Osteocyte (in vitro differentiated cells): ENCODE measurements at regions not wholly inside any gene's neighbourhood (a gene's known extent, or its start where the extent isn't known, plus 50 kb on each side); places are given as distances from the start of the nearest gene placed in this dataset.

ENCODE experiments used
- DNase-seq: peaks from one replicate; pipeline ENCODE4 v3.0.0; 2021; ENCODE audit warnings: mixed read lengths; ENCODE audit not compliant: unreplicated experiment; ENCODE audit errors: extremely low spot score
- H3K27ac Mint-ChIP-seq: one replicate; pipeline ENCODE4 v1.8.0; 2021; ENCODE audit warnings: mild to moderate bottlenecking, mixed read lengths; ENCODE audit not compliant: unreplicated experiment
- H3K27me3 Mint-ChIP-seq: one replicate; pipeline ENCODE4 v1.8.0; 2021; ENCODE audit warnings: mixed read lengths; ENCODE audit not compliant: unreplicated experiment
- H3K36me3 Mint-ChIP-seq: one replicate; pipeline ENCODE4 v1.8.0; 2021; ENCODE audit warnings: mixed read lengths; ENCODE audit not compliant: unreplicated experiment
- H3K4me1 Mint-ChIP-seq: one replicate; pipeline ENCODE4 v1.8.0; 2021; ENCODE audit warnings: mixed read lengths; ENCODE audit not compliant: unreplicated experiment
- H3K4me3 Mint-ChIP-seq: one replicate; pipeline ENCODE4 v1.8.0; 2021; ENCODE audit warnings: mild to moderate bottlenecking, moderate library complexity, mixed read lengths; ENCODE audit not compliant: unreplicated experiment
- H3K9me3 Mint-ChIP-seq: one replicate; pipeline ENCODE4 v1.8.0; 2021; ENCODE audit warnings: mixed read lengths; ENCODE audit not compliant: unreplicated experiment
- CTCF ChIP-seq: fragments of 200-600 bp; sonication (generic); IDR thresholded peaks from 2 replicates; pipeline ENCODE4 v1.5.0; 2021; ENCODE audit warnings: antibody characterized with exemption, mild to moderate bottlenecking, moderate library complexity

GRCh38 chr14:55744321-55744720, 164.3 kb downstream of the KTN1 start:
- no peak overlapping the region for H3K4me3 Mint-ChIP-seq
- H3K36me3 Mint-ChIP-seq, result no peaks in the 10 kb centered on the region
- DNase-seq, result no peak
- H3K27ac Mint-ChIP-seq, result no peak overlapping the region
- no peaks in the 10 kb centered on the region for H3K9me3 Mint-ChIP-seq
- H3K27me3 Mint-ChIP-seq, result no peaks in the 10 kb centered on the region
- H3K4me1 Mint-ChIP-seq, result peaks cover 19% of the 10 kb centered on the region
- no peak for TF ChIP-seq CTCF

- peaks cover 4% of the 10 kb centered on the region for H3K4me1 Mint-ChIP-seq
- no peak for DNase-seq
- no peak for TF ChIP-seq CTCF
- H3K4me3 Mint-ChIP-seq, result no peak overlapping the region
- H3K9me3 Mint-ChIP-seq, result no peaks in the 10 kb centered on the region
- H3K36me3 Mint-ChIP-seq, result no peaks in the 10 kb centered on the region
- no peaks in the 10 kb centered on the region for H3K27me3 Mint-ChIP-seq
- H3K27ac Mint-ChIP-seq, result no peak overlapping the region
These were observed 165.9 kb downstream of the KTN1 start for GRCh38 chr14:55745906-55746305.

DNA sequence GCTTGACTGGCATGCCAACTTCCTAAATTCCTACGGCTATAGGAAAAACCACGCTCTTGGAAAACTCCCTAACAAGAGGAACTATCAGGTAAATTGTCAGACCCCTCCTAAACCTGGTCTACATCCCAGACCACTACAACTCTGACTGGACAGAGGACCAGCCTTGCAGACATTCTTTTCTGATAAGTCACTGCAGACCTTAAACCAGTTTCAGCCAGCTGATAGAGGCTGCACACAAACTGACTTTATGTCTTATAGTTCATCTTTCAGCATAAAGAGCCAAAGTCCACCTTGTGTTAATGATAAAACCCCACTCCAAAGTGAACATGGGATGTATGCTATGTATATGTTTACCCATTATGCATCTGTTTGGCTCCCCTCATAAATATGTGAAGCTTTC, 166.6 kb downstream of the KTN1 start:
- H3K9me3 Mint-ChIP-seq, result no peaks in the 10 kb centered on the region
- H3K36me3 Mint-ChIP-seq, result no peaks in the 10 kb centered on the region
- no peak overlapping the region for H3K27ac Mint-ChIP-seq

GRCh38 chr14:55747186-55747585, 167.2 kb downstream of the KTN1 start:
- peaks cover 1% of the 10 kb centered on the region for H3K4me1 Mint-ChIP-seq
- no peaks in the 10 kb centered on the region for H3K9me3 Mint-ChIP-seq
- H3K27ac Mint-ChIP-seq, result no peak overlapping the region
- H3K4me3 Mint-ChIP-seq, result no peak overlapping the region
- TF ChIP-seq CTCF, result no peak
- DNase-seq, result no peak
- no peaks in the 10 kb centered on the region for H3K36me3 Mint-ChIP-seq
- no peaks in the 10 kb centered on the region for H3K27me3 Mint-ChIP-seq

More for the DNA sequence above, 166.6 kb downstream of the KTN1 start:
- no peak overlapping the region for H3K4me3 Mint-ChIP-seq
- no peaks in the 10 kb centered on the region for H3K27me3 Mint-ChIP-seq
- peaks cover 1% of the 10 kb centered on the region for H3K4me1 Mint-ChIP-seq
- no peak for DNase-seq
- no peak for TF ChIP-seq CTCF

DNA sequence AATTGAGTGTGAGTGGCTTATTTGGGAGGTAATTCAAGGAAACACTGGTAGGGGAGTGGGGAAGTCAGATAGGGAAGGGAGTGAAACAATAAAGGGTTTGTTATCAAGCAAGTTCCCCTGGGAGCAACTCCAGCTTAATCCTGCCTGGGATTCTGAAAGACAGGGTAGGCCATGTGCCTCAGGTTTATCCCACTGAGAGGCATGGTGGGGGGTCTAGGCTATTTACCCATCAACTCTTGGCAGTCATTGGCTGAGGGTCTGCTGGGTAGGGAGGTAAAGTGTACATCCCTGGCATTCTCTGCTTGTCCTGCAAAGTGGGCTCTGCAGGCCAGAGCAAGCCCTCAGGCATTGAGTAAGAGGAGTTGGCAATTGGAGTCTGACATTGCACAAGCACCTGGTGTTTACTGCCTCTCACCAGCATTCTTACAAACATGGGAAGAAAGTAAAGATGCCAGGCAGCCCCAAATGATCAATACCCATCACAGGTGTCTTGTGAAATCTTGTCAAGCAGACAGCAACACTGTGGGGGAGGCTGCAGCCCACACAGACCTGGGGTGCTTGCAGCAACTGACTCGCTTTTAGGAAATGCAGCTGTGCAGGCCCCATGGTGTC, 169.3 kb downstream of the KTN1 start:
- no peak for DNase-seq
- no peak for TF ChIP-seq CTCF
- Mint-ChIP-seq H3K27ac (no peak overlapping the region), H3K4me3 (no peak overlapping the region), H3K4me1 (peaks cover 12% of the 10 kb centered on the region), H3K36me3 (no peaks in the 10 kb centered on the region), H3K9me3 (no peaks in the 10 kb centered on the region), H3K27me3 (no peaks in the 10 kb centered on the region)
